ENCODE measurements at regions not wholly inside any gene's neighbourhood (a gene's known extent, or its start where the extent isn't known, plus 50 kb on each side); places are given as distances from the start of the nearest gene placed in this dataset.
A peak's percentile ranks its signal among the peaks of the same experiment; 100 is the strongest.
"Not testable (repeated sequence)": the region's sequence is repeated elsewhere in the genome, so short reads cannot be mapped to it uniquely, and the experiment has no call there.

- H3K27ac ChIP-seq; DNase-seq; H3K4me1 ChIP-seq; H3K27me3 ChIP-seq; H3K4me3 ChIP-seq; H3K36me3 ChIP-seq; intact Hi-C loops (cut with DNase I); H3K9me3 ChIP-seq; ATAC-seq: not testable (repeated sequence)
- WGBS, 4 donors = 94 to 98% (median 96%) methylated on average over 4 of the region's 4 CpGs
Measured at GRCh38 chr1:83208540-83208939, 790.4 kb downstream of the TTLL7 start.

GRCh38 chr1:83194610-83195009 lies 804.3 kb downstream of the TTLL7 start:
- DNase-seq; H3K4me3 ChIP-seq; H3K9me3 ChIP-seq; H3K27ac ChIP-seq; intact Hi-C loops (cut with DNase I); ATAC-seq; H3K36me3 ChIP-seq; H3K4me1 ChIP-seq; H3K27me3 ChIP-seq: not testable (repeated sequence)
- 53 to 77% (median 66%) methylated on average over 1 of the region's 1 CpG for WGBS, 4 donors

DNA sequence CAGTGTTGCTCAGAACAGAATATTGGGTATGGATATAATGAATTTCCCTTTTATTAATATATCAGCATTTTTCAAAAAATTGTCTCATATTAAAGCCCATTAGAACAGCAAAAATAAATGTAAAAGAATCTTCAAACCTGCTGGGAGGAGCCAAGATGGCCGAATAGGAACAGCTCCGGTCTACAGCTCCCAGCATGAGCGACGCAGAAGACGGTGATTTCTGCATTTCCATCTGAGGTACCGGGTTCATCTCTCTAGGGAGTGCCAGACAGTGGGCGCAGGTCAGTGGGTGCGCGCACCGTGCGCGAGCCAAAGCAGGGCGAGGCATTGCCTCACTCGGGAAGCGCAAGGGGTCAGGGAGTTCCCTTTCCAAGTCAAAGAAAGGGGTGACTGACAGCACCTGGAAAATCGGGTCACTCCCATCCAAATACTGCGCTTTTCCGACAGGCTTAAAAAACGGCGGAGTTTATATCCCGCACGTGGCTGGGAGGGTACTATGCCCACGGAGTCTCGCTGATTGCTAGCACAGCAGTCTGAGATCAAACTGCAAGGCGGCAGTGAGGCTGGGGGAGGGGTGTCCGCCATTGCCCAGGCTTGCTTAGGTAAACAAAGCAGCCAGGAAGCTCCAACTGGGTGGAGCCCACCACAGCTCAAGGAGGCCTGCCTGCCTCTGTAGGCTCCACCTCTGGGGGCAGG lies 816.8 kb downstream of the TTLL7 start:
- WGBS, 4 donors = 88 to 94% (median 91%) methylated on average over 26 of the region's 26 CpGs
- not testable (repeated sequence) for ATAC-seq, DNase-seq

DNA sequence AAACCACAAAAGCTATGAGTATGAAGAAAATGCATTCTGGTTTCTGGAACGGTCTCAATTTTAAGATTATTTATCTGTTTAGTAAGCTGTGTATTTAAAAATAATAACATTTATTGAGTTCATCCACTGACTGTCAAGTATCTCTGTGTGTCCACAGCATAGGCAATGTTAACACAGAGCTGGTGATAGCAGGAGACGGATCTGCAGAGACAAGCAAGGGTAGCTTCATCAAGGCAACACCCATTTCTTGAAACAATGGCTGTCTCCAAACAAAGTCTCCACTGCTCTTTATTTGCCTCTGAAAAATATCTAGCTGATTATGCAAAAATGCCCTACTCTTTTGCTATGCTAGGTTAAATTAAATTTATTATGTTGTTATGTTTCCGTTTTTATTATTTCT lies 818.3 kb downstream of the TTLL7 start:
- H3K27me3 ChIP-seq; H3K9me3 ChIP-seq; H3K27ac ChIP-seq; DNase-seq; H3K4me3 ChIP-seq; ATAC-seq; H3K4me1 ChIP-seq; intact Hi-C loops (cut with DNase I); H3K36me3 ChIP-seq: not testable (repeated sequence)
- 54 to 88% (median 73%) methylated on average over 3 of the region's 3 CpGs for WGBS, 4 donors

More for the DNA sequence above, 816.8 kb downstream of the TTLL7 start:
- H3K9me3 ChIP-seq; H3K36me3 ChIP-seq; intact Hi-C loops (cut with DNase I); H3K27ac ChIP-seq; H3K4me3 ChIP-seq; H3K27me3 ChIP-seq; H3K4me1 ChIP-seq: not testable (repeated sequence)

GRCh38 chr1:83167634-83168033 lies 831.3 kb downstream of the TTLL7 start:
- WGBS, 4 donors = 76 to 93% (median 85%) methylated on average over 3 to 9 of the region's 9 CpGs
- DNase-seq; H3K27ac ChIP-seq; ATAC-seq; intact Hi-C loops (cut with DNase I); H3K27me3 ChIP-seq; H3K4me1 ChIP-seq; H3K36me3 ChIP-seq; H3K4me3 ChIP-seq; H3K9me3 ChIP-seq: not testable (repeated sequence)

DNA sequence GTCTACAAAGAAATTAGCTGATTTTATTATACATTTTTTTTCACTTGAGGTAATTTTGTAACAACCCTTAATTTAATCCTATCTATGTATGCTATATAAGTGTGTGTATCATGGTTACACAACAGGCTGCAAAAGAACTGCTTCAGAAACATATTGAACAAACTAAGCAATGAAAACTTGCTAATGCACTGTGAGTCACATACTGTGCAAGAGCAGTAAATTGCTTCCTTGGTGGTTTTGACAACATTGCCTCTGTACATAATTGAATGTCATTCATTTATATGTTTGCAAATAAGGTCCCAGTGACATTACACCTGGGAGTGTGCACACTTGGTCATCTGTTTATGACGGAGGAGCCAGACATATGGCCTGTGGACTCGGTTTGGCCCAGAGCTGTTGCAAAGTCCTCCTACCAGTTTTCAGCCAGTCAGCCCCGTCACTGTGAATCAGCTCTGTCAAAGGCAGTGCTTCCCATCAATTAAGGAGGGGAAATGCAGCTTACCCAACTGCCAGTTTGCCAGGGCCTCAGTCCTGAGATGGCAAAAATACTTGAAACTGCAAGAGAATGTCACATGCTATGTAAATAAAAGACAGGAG lies 835.0 kb downstream of the TTLL7 start:
- H3K9me3 ChIP-seq; H3K27me3 ChIP-seq; DNase-seq; H3K4me3 ChIP-seq; ATAC-seq; H3K27ac ChIP-seq; intact Hi-C loops (cut with DNase I); H3K4me1 ChIP-seq; H3K36me3 ChIP-seq: not testable (repeated sequence)
- WGBS, 4 donors = 80 to 98% (median 90%) methylated on average over 3 of the region's 3 CpGs

- H3K36me3 ChIP-seq; H3K9me3 ChIP-seq; intact Hi-C loops (cut with DNase I); ATAC-seq; H3K4me1 ChIP-seq; DNase-seq; H3K27ac ChIP-seq; H3K27me3 ChIP-seq; H3K4me3 ChIP-seq: not testable (repeated sequence)
- WGBS, 4 donors = no CpG with 5 or more reads among the region's 1 CpG
Measured at GRCh38 chr1:83158924-83159323, 840.0 kb downstream of the TTLL7 start.

GRCh38 chr1:83154306-83154705 lies 844.6 kb downstream of the TTLL7 start:
- H3K27me3 ChIP-seq; intact Hi-C loops (cut with DNase I); ATAC-seq; H3K27ac ChIP-seq; DNase-seq; H3K9me3 ChIP-seq; H3K36me3 ChIP-seq; H3K4me3 ChIP-seq: not testable (repeated sequence)
- 79 to 91% (median 90%) methylated on average over 1 of the region's 1 CpG for WGBS, 4 donors
- peaks cover 0 to 17% (median 0%) of the 10 kb centered on the region in 12 donors for H3K4me1 ChIP-seq

DNA sequence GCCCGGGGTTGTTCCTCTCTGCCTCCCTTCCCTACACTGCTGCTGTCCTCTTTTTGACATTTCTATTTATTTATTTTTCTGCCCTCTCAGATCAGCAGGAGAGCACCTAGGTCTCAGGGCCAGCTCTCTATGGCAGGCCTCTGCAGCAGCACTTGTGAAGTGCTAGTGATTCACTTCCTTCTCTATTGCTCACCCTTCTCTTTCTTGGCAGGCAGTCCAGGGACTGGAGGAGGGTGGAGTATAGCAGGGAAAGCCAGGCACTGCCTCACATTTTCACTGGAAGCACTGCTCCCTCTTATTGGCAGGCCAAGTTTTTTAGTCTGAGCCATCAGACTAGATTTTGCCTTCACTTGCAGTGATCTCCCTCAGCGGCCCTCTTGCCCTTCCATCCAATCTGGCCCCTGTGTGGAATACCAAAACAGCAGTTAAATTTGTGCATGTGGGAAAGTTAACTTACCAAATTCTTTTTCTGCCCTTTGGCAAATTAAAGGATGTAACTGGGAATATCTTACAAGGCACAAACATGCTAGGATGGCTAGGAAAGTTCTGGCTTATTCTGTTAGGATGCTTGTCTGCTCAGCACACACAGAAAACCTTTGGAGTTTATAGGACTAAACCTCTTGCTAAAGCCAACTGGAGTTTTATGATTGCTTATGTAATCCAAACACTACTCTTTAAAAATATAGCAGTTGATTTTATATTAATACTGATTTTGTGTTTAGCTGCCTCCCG lies 847.6 kb downstream of the TTLL7 start:
- H3K27me3 ChIP-seq; H3K4me3 ChIP-seq; H3K36me3 ChIP-seq; H3K9me3 ChIP-seq; intact Hi-C loops (cut with DNase I): not testable (repeated sequence)
- peak overlapping the region in 4 of 12 donors; percentile 24 to 71 (median 36) for H3K27ac ChIP-seq
- 63 to 73% (median 68%) methylated on average over 2 of the region's 3 CpGs for WGBS, 4 donors
- ATAC-seq = peak; percentile 93 to 100 (median 100)
- H3K4me1 ChIP-seq = peaks cover 0 to 17% (median 0%) of the 10 kb centered on the region in 12 donors
- DNase-seq = peak in 4 of 5 donors; percentile 38 to 71 (median 58)

GRCh38 chr1:83150479-83150878 lies 848.5 kb downstream of the TTLL7 start:
- H3K36me3 ChIP-seq; H3K4me3 ChIP-seq; H3K9me3 ChIP-seq; H3K27me3 ChIP-seq; DNase-seq; intact Hi-C loops (cut with DNase I): not testable (repeated sequence)
- ATAC-seq = peak in 2 of 4 donors; percentile 17 to 32
- WGBS, 4 donors = 65 to 76% (median 70%) methylated on average over 6 of the region's 6 CpGs
- Histone ChIP-seq H3K4me1 (peaks cover 0 to 17% (median 0%) of the 10 kb centered on the region in 12 donors), H3K27ac (peak overlapping the region in 3 of 12 donors; percentile 34 to 71 (median 39))

DNA sequence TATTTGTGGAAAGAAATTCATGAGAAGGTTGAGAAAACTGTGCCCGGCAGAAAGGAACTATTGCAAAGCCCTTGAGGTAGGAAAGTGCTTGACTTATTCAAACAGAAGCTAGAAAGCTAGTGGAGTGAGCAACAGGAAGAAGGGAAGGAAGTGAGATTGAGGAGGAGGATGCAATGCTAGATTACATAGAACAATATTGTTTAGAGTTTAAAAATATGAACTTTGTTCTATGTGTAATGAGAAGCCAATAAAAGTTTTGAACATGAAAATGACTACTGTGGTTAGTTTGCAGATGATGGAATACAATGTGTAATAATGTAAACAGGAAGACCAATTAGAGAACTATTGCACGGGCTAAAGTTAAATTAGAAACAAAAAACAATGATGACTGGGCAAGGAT lies 853.1 kb downstream of the TTLL7 start:
- WGBS, 4 donors = 45 to 62% (median 51%) methylated on average over 1 to 2 of the region's 2 CpGs
- H3K4me1 ChIP-seq; H3K27ac ChIP-seq; H3K9me3 ChIP-seq; DNase-seq; H3K4me3 ChIP-seq; H3K36me3 ChIP-seq; H3K27me3 ChIP-seq; intact Hi-C loops (cut with DNase I): not testable (repeated sequence)
- peak in 1 of 4 donors; percentile 48 for ATAC-seq
